Activated CD8-positive, alpha-beta memory T cell treated with anti-CD3 and anti-CD28 coated beads, Interleukin-2, amount 50 U/mL, for 24 hours (primary cell): ENCODE measurements at regions not wholly inside any gene's neighbourhood (a gene's known extent, or its start where the extent isn't known, plus 50 kb on each side); places are given as distances from the start of the nearest gene placed in this dataset.

Experiments used
- DNase-seq: peaks from one replicate; pipeline ENCODE4 v3.0.0-alpha.2; 2020; ENCODE audit errors: extremely low read depth

DNA sequence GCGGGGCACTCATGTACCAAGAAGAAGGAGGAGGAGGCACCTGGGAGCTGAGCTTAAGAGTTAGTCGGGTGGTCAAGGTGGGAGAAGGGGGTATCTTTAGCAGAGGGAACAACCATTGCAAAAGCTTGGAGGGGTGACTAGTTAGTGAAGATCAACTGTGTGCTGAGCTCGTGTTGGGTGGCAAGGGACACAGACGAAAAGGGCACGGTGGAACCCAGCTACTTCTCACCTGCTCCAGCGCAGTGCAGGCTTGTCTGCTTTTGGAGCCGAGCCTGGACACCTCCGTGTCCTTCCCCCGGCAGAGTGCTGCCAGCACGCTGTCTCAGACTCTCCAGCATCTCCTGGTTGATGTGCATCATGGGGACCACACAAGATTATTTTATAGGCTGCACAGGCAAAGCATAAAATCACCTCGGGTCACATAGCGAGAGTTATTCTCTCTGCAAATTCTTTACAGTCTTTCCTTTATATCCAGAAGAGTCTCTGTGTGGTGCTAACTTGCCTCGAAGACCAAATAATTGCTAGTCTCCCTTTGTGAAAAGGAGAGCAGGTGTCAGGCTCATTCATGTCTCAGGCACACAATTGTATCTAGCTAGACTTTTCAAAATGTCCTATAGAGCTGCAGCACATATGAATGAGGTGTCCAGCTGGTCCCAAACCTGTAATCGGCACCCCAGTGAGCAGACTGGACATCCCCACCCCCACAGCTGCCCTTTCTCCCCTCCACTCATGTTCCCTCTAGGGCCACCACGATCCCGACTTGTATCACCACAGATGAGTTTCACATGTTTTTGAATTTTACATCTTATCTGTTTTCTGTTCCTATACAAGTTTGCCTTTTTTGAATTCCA is 123.4 kb downstream of the CEBPB start:
- no peak for DNase-seq

DNA sequence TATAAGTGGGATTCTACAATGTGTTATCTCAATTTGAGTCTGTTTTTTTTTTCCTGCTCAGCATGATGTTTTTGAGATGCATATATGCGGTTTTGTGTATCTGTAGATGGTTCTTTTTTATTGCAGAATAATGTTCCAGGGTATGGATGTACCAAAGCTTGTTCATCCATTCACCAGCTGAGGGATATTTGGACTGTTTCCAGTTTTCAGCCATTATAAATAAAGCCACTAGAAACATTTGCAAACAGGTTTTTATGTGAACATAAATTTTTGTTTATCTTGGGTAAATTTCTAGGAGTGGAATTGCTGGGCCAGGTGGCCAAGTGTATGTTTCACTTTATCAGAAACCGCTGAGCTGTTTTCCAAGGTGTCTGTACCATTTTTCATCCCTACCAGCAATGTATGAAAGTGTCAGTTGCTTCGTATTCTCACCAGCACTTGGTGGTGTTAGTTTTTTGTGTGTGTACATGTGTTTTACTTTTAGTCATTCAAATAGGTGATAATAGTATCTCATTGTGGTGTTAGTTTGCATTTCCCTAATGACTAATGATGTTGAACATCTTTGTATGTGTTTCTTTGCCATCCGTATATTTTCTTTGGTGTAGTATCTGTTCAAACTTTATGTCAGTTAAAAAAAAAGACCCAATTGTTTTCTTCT is 124.2 kb downstream of the CEBPB start:
- DNase-seq, result no peak

DNA sequence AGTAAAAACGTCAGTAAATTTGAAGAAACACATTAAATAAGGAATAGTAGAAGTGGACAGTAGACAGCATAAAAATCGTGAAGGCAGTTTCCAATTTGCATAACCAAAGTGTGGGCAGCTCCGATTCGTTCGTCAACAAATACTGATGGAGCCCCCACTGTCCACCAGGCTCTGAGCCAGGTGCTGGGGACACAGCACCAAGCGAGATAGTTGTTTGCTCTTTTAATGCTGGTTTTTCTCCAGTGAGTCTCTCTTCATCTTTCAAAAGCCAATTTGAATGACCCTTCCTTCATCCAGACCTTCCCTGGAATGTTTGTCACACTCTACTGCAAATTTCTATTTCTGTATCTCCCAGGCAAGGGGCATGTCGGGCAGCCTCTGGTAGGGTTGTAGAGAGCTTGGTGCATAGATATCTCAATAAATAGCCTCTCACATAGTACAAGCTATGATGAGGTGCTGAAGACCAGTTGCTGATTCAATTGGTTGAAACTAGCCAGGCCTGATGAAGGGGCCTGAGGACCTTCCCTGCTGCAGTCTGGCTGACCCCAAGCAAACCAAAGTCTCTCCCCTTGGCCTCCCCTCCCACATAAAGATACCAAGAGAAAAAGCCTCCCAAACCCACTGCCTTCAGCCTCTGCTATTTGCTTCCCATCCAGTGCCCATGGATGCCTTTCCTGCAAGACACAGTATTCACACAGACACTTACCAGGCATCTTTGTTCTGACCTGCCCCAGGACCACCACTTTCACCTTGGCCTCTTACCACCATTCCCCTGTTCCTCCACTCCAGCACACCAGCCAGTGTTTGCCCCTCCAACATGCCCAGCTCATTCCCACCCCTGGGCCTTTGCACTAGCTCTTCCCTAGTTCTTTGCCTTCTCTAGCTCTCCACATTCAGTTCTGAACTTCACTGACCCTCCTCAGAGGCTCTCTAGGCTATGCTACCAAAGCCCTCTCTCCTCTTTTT is 125.2 kb downstream of the CEBPB start:
- no peak for DNase-seq

DNA sequence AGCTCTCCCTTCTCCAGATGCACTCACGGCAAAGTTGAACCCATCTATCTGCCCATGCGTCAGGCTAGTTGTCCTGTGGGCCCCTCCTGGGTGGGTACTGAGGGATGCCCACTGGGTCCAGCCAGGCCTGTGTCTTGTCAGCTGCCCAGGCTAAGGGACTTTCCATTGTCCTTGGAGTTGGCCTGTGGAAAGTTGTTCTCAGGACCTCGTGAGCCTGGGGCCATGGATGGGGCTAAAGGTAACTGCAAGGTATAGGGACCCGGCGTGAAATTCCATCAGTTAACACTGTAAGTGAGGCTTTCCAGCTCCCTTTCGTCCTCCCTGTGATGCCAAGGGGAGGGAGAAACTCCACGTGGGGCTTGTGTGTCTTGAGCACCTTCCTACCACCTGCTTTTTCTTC is 126.5 kb downstream of the CEBPB start:
- DNase-seq, result no peak

DNA sequence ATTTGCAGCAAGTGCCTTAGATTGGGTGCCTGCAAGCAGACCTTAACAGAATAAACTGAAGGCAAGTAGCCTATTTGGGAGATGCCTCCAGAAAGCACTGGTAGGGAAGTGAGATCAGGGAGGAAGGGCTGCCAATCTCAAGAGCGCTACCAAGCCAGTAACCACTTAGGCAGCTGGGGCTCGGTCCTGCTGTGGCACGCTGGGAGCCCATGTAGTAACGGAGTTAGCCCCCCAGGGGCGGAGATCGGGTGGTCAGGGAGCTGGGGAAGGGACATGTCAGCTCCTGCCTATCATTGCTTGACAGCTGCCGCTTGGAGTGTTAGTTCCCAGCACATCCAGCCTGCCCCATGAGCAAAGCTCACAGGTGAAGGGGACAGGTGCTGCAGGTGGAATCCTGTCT is 127.0 kb downstream of the CEBPB start:
- no peak for DNase-seq

DNA sequence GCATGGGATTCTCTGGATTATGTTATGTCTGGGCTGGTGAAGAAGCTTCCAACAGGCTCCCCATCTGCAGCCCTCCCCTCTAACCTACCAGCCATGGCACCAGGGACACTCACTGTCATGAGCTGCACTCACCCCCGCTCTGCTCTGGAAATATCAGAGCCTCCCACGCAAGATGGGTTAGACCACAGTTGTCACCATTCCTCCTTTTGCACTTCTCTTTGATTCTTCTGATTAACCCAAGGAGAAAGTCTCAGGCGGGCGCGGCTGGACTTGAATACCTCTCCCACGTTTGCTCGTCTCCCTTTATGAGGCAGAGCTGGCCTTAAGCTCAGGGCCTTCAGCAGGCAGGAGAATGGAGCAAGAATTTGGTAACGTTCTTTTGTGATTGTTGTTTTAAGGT is 128.1 kb downstream of the CEBPB start:
- DNase-seq, result no peak

DNA sequence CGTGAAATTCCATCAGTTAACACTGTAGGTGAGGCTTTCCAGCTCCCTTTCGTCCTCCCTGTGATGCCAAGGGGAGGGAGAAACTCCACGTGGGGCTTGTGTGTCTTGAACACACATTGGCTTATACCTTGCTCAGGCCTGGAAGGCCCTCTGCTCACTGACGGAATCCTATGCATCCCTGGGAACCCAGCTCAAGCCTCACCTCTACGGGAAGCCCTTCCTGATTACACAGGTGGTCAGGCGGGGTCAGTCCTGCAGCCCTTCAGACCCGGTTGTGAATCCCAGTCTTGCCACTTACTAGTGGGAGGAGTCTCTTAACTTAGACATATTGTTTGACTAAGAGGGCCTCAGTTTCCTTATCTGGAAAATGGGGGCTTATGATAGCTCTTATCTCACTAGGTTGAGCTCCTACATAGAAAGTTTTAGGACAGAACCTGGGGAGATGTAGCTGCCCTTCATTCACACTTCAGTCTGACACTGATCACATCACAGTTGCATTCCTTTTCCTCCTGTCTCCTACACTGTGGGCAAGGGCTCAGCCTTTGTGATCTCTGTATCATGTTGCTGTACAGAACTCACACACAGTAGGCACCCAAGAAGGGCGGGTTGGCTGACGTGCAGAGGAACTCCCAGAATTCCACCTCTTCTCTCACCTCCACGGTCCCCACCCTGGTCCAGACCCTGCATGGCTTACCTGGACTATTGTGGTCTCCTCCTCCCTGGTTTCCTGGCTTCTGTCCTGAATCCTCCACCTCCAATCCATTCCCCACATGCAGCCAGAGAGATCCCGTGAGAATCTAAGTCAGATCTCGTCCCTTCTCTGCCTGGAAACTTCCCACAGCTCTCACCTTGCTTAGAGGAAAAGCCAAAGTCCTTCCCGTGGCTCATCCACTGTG is 129.6 kb downstream of the CEBPB start:
- DNase-seq, result no peak

DNA sequence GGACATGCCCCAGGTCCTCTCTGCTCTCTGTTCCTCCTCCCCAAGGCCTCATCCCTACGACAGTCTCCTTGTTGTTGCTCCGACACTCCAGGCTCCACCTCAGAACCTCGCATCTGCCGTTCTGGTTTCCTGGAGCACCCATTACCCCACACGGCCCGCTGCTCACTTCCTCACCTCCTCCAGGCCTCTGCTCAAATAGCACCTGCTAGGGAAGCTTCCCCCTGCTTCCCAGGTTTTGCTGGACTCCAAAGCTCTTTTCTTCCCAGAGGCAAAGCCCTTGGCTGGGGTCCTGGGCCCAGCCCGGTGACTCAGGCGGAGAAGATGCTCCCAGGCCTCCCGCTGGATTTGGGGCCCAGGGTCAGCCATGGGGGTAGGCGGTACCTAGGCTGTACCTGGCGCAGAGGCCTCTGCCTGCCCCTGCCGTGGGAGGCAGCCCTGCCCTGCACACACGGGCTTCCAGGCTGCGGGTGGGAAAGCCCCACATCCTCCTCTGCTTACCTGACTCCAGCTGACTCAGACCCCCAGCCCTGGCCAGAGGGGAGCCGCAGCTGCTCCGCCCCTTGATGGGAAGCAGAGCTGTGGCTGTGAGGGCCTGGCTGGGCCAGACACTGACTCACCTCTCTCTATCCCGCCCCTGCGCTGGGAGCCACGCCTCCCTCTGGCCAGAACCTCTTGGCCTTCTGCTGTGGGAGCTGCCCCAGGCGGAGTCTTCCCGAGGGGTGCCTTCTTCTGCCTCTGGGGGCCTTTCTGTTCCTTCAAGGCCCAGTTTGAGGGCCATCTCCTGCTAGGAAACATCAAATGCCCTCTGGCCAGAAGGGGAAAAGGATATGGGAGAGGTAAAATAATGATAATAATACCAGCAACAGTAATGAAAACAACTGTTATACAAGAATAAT is 130.5 kb downstream of the CEBPB start:
- DNase-seq, result no peak

DNA sequence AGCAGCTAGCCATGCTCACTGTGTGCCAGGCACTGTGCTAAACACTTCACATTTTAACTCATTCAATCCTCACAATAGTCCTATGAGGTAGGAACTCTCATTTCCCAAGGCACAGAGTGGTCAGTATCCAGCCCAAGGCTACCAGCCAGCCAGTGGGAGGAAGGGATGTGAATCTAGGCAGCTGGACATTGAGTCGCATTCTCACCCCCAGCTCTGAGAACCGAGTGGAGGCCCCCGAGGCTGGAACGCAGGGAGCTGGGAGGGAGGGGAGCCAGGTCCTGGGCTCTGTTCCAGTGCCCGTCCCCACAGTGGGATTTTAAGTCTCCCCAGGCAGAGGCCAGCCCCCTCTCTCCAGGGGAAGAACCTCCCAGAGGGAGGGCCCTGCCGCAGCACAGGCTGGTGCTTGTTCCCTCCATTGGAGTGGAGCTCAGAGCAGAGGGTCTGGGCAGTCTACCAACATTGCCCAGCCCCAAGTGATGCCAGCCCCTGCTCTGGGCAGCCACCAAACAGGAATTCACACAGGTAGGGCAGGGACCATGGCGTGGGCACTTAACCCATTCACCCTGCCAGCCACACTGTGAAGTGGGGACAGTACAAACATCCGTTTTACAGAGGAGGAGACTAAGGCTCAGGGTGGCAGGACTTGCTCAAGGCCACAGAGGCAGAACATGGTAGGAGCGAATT is 131.3 kb downstream of the CEBPB start:
- no peak for DNase-seq

DNA sequence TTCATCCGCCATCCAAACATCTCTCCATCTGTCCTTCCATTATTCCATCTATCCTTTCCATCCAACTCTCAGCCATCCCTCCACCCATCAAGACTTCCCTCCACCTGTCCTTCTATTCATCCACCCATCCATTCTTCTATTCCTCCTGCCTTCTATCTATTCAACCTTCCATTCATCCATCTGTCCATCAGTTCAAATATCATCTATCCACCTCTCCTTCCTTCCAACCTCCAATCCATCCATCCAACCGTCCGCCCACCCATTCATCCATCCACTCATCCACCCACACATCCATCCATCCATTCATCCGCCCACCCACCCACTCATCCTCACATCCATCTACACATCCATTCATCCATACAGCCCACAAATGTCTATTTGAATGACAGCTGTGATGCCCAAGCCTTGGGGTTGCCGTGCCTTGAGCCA is 132.1 kb downstream of the CEBPB start:
- no peak for DNase-seq

DNA sequence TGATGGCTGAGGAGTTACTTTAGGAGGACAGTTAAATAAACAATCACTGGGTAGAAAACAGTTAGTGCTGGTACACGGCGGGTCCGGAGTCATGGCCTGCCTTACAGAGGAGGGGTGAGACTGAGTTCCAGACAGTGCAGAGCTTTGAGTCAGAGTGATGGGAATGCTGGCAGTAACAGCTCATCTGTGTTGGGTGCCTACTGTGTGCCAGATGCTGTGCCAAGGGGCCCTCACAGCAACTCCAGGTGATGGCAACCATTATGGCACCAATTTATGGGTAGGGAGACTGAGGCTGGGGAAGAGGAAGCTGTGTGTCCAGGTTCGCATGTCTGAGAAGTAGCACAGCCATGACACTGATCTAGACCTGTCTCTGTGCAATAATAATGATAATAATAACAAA is 132.6 kb downstream of the CEBPB start:
- no peak for DNase-seq

DNA sequence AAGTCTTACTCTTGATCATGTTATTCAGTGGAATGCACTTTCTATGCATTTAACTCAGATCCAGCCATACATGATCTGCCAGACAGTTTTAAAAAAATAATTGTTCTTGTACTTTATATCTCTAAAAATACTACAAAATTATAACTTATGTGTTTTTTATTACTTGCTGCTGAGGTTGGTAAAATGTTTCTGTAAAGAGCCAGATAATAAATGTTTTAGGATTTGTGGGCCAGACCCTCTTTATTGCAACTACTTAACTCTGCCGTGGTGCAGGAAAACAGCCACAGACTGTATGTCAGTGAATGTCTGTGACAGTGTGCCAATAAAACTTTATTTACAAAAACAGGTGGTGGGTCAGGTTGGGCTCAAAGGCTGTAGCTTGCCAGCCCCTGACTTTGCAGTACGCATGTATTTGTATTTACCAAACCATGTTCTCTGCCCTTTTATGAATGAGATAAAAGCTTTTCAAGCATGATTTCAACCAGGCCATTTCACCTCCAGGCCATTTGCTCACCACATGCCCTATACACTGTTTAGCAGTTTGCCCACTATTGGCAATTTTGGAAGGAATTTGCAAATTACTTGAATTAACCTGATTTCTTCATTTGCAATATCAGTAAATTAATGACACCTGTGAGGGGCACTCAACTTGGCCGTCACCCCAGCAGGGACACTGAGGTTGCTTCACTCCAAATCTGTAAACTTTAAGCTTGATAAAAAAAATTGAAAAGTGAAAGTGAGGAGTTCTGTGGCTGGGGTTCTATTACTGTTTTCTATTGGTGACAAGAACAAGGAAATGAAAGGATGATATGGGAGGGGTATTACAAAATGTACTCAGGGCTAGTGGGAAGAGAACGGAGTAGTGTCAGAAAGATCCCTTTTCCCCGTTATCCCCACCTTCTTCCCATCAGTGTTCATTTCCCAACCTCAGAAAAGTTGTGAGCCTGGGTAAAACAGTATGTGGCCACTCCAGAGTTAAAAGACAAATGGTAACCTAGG is 133.4 kb downstream of the CEBPB start:
- DNase-seq, result no peak

DNA sequence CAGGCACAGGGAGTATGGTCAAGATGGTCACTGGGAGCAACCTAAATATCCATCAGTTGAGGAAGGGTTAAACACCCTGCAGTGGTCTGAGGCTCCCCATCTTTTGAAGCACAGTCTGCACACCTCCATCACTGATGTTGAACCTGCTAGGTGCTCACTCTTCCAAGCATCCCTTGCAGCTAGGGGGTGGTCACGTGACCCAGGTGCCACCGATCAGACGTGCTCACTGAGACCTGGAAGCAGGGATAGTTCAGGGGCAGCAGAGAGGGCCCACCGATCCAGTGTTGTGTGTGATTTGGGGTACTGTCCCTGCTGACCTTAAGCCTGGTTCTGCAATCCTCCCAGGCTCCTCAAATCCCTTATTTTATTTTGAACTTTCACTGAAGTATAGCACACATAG is 134.6 kb downstream of the CEBPB start:
- DNase-seq, result no peak

DNA sequence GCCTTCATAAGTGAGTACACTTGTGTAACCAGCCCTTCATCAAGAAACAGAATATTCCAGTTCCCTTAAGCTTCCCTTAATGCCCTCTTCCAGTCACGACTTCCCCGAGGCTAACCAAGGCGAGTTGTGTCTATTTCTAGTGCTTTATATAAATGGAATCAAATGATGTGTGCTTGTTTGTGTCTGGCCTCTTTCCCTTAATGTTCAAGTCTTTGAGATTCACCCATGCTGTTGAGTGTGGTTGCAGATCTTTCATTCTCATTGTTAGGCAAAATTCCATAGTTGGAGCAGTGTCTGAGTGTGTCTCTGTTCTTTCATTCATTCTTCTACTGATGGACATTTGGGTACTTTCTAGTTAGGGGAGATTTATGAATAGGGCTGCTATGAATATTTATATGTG is 135.0 kb downstream of the CEBPB start:
- no peak for DNase-seq

DNA sequence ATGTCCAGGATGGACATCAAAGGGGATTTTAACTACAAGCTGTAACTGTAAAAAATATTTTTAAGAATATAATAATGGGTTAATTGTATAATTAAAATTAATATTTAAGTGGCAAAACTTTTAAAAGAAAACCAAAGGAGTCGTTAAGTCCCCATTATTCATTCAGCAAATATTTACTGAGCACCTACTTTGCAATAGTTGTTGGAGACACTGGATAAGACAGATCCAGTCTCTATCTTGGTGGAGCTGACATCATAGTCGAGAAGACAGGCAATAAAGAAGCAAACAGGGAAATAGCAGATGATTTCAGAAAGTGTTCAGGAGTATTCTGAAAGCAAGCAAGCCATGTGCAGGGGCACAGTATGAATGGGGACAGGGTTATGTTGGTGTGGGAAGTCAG is 137.0 kb downstream of the CEBPB start:
- DNase-seq, result no peak

DNA sequence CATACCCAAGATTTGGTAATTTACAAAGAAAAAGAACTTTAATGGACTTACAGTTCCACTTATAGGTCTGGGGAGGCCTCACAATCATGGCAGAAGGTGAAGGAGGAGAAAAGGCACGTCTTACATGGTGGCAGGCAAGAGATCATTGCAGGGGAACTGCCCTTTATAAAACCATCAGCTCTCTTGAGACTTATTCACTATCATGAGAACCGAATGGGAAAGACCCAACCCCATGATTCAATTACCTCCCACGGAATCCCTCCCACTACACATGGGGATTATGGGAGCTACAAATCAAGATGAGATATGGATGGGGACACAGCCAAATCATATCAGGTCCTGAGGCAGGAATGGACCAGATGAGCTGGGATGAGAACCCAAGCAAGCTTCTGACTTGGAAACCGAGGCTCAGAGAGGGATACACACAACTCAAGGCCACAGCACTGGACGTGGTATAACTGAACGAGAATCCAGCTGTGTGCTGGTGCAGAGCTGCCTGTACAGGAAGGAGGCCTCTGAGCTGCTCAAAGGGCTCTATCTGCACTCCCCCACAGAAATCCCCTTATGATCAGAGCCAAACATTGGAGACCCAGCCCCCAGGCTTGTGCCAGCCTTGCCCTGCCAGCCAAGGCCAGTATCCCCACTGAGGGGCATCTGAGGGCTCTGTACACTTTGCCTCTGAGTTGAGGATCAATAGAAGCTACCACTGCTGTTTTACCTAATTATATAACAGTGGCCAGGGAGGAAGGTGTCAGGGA is 137.8 kb downstream of the CEBPB start:
- no peak for DNase-seq
